GM19240 (cell line): ENCODE measurements at regions not wholly inside any gene's neighbourhood (a gene's known extent, or its start where the extent isn't known, plus 50 kb on each side); places are given as distances from the start of the nearest gene placed in this dataset.
"Not testable (repeated sequence)": the region's sequence is repeated elsewhere in the genome, so short reads cannot be mapped to it uniquely, and the experiment has no call there.

Experiments
- DNase-seq: peaks from one replicate; pipeline ENCODE4 v3.0.0; 2011; ENCODE audit warnings: low spot score; ENCODE audit not compliant: insufficient read length

GRCh38 chr5:67815455-67816391 lies 399.8 kb upstream of the PIK3R1 start:
- DNase-seq: no peak

- DNase-seq: no peak
Measured at GRCh38 chr5:67814569-67815311, 400.8 kb upstream of the PIK3R1 start.

GRCh38 chr5:67813877-67814539 lies 401.5 kb upstream of the PIK3R1 start:
- DNase-seq: no peak

GRCh38 chr5:67809589-67809988 lies 406.0 kb upstream of the PIK3R1 start:
- DNase-seq: no peak

GRCh38 chr5:67808340-67808739 lies 407.2 kb upstream of the PIK3R1 start:
- DNase-seq: no peak

- no peak for DNase-seq
Measured at GRCh38 chr5:67807439-67807888, 408.1 kb upstream of the PIK3R1 start.

GRCh38 chr5:67806654-67807438 lies 408.7 kb upstream of the PIK3R1 start:
- no peak for DNase-seq

GRCh38 chr5:67805666-67806348 lies 409.7 kb upstream of the PIK3R1 start:
- DNase-seq: no peak

GRCh38 chr5:67802766-67803165 lies 412.8 kb upstream of the PIK3R1 start:
- no peak for DNase-seq

- DNase-seq: no peak
Measured at GRCh38 chr5:67799732-67800234, 415.8 kb upstream of the PIK3R1 start.

GRCh38 chr5:67798470-67798869 lies 417.1 kb upstream of the PIK3R1 start:
- DNase-seq: not testable (repeated sequence)

GRCh38 chr5:67795781-67796477 lies 419.6 kb upstream of the PIK3R1 start:
- DNase-seq: no peak

- no peak for DNase-seq
Measured at GRCh38 chr5:67793966-67794365, 421.6 kb upstream of the PIK3R1 start.

- DNase-seq: no peak
Measured at GRCh38 chr5:67793418-67793817, 422.1 kb upstream of the PIK3R1 start.

- no peak for DNase-seq
Measured at GRCh38 chr5:67792891-67793290, 422.7 kb upstream of the PIK3R1 start.

GRCh38 chr5:67790390-67790789 lies 425.2 kb upstream of the PIK3R1 start:
- DNase-seq: no peak

- not testable (repeated sequence) for DNase-seq
Measured at GRCh38 chr5:67779893-67780623, 435.5 kb upstream of the PIK3R1 start.

GRCh38 chr5:67774786-67775185 lies 440.8 kb upstream of the PIK3R1 start:
- DNase-seq: no peak

- DNase-seq: no peak
Measured at GRCh38 chr5:67774267-67774552, 441.3 kb upstream of the PIK3R1 start.
